Activated CD4-positive, alpha-beta memory T cell treated with anti-CD3 and anti-CD28 coated beads for 36 hours (primary cell): ENCODE measurements at regions not wholly inside any gene's neighbourhood (a gene's known extent, or its start where the extent isn't known, plus 50 kb on each side); places are given as distances from the start of the nearest gene placed in this dataset.

Source experiments
- CTCF ChIA-PET: fragments of 350-600 bp; sonication (Branson Sonifier 250); formaldehyde crosslinking; loops from one replicate; lab custom pipeline; 2021; ENCODE audit warnings: antibody characterized with exemption, inconsistent platforms; lab: Charles Lee
- POLR2A ChIA-PET: fragments of 350-600 bp; sonication (Branson Sonifier 250); formaldehyde crosslinking; loops from one replicate; lab custom pipeline; 2021; ENCODE audit warnings: antibody characterized with exemption; lab: Charles Lee
- DNase-seq: peaks from one replicate; pipeline ENCODE4 v3.0.0-alpha.2; 2020
- H3K27ac Mint-ChIP-seq: one replicate; pipeline ENCODE4 v1.8.0; 2021; ENCODE audit warnings: mixed read lengths
- H3K27me3 Mint-ChIP-seq: one replicate; pipeline ENCODE4 v1.8.0; 2021; ENCODE audit warnings: mixed read lengths
- H3K36me3 Mint-ChIP-seq: one replicate; pipeline ENCODE4 v1.8.0; 2021; ENCODE audit warnings: mixed read lengths
- H3K4me1 Mint-ChIP-seq: one replicate; pipeline ENCODE4 v1.8.0; 2021; ENCODE audit warnings: low read depth, mixed read lengths
- H3K4me3 Mint-ChIP-seq: one replicate; pipeline ENCODE4 v1.8.0; 2021; ENCODE audit warnings: mild to moderate bottlenecking, mixed read lengths
- H3K9me3 Mint-ChIP-seq: one replicate; pipeline ENCODE4 v1.8.0; 2021; ENCODE audit warnings: mixed read lengths
- intact Hi-C: fragments of 100-400 bp; cut with micrococcal nuclease; formaldehyde crosslinking; loops from one replicate; pipeline ENCODE4 v1.15.1; 2023

GRCh38 chr3:55337641-55338180, 149.4 kb downstream of the WNT5A start:
- no peaks in the 10 kb centered on the region for H3K36me3 Mint-ChIP-seq
- H3K27me3 Mint-ChIP-seq: no peaks in the 10 kb centered on the region
- POLR2A ChIA-PET: no interaction called here
- H3K4me1 Mint-ChIP-seq: no peaks in the 10 kb centered on the region
- H3K27ac Mint-ChIP-seq: no peak overlapping the region
- intact Hi-C loops: no loop called here
- no peaks in the 10 kb centered on the region for H3K9me3 Mint-ChIP-seq
- H3K4me3 Mint-ChIP-seq: no peak overlapping the region
- no peak for DNase-seq
- CTCF ChIA-PET: no interaction called here

GRCh38 chr3:55333923-55334322, 153.2 kb downstream of the WNT5A start:
- no peak for DNase-seq
- no peaks in the 10 kb centered on the region for H3K27me3 Mint-ChIP-seq
- intact Hi-C loops: no loop called here
- no peak overlapping the region for H3K4me3 Mint-ChIP-seq
- no peaks in the 10 kb centered on the region for H3K4me1 Mint-ChIP-seq
- H3K36me3 Mint-ChIP-seq: no peaks in the 10 kb centered on the region
- no peak overlapping the region for H3K27ac Mint-ChIP-seq
- CTCF ChIA-PET: interaction anchor here (0.6 kb wide), 1 partner anchor 906 kb away, joined by 3 read pairs; no protein-coding TSS in a partner anchor
- POLR2A ChIA-PET: no interaction called here
- H3K9me3 Mint-ChIP-seq: no peaks in the 10 kb centered on the region

- Mint-ChIP-seq H3K9me3 (no peaks in the 10 kb centered on the region), H3K4me1 (no peaks in the 10 kb centered on the region), H3K36me3 (no peaks in the 10 kb centered on the region), H3K27me3 (no peaks in the 10 kb centered on the region), H3K4me3 (no peak overlapping the region), H3K27ac (no peak overlapping the region)
- ChIA-PET CTCF (no interaction called here), POLR2A (no interaction called here)
- intact Hi-C loops: no loop called here
- DNase-seq: no peak
These were observed 154.1 kb downstream of the WNT5A start for GRCh38 chr3:55333046-55333445.

- Mint-ChIP-seq H3K4me3 (no peak overlapping the region), H3K27ac (no peak overlapping the region), H3K4me1 (no peaks in the 10 kb centered on the region), H3K9me3 (no peaks in the 10 kb centered on the region), H3K36me3 (no peaks in the 10 kb centered on the region), H3K27me3 (no peaks in the 10 kb centered on the region)
- intact Hi-C loops: no loop called here
- ChIA-PET CTCF (no interaction called here), POLR2A (no interaction called here)
- no peak for DNase-seq
These were observed 154.9 kb downstream of the WNT5A start for GRCh38 chr3:55332176-55332575.

- H3K27ac Mint-ChIP-seq: no peak overlapping the region
- H3K36me3 Mint-ChIP-seq: no peaks in the 10 kb centered on the region
- no peak overlapping the region for H3K4me3 Mint-ChIP-seq
- no peak for DNase-seq
- no peaks in the 10 kb centered on the region for H3K27me3 Mint-ChIP-seq
- H3K9me3 Mint-ChIP-seq: no peaks in the 10 kb centered on the region
- intact Hi-C loops: no loop called here
- ChIA-PET POLR2A (no interaction called here), CTCF (no interaction called here)
- H3K4me1 Mint-ChIP-seq: no peaks in the 10 kb centered on the region
These were observed 155.6 kb downstream of the WNT5A start for GRCh38 chr3:55331524-55331923.

GRCh38 chr3:55330756-55331155, 156.3 kb downstream of the WNT5A start:
- DNase-seq: no peak
- Mint-ChIP-seq H3K4me3 (no peak overlapping the region), H3K27me3 (no peaks in the 10 kb centered on the region), H3K9me3 (no peaks in the 10 kb centered on the region), H3K27ac (no peak overlapping the region), H3K4me1 (no peaks in the 10 kb centered on the region), H3K36me3 (no peaks in the 10 kb centered on the region)
- intact Hi-C loops: no loop called here
- ChIA-PET POLR2A (no interaction called here), CTCF (no interaction called here)

- no peak overlapping the region for H3K4me3 Mint-ChIP-seq
- H3K4me1 Mint-ChIP-seq: no peaks in the 10 kb centered on the region
- DNase-seq: no peak
- intact Hi-C loops: no loop called here
- H3K27me3 Mint-ChIP-seq: no peaks in the 10 kb centered on the region
- H3K27ac Mint-ChIP-seq: no peak overlapping the region
- CTCF ChIA-PET: no interaction called here
- H3K36me3 Mint-ChIP-seq: no peaks in the 10 kb centered on the region
- H3K9me3 Mint-ChIP-seq: no peaks in the 10 kb centered on the region
- POLR2A ChIA-PET: no interaction called here
These were observed 156.8 kb downstream of the WNT5A start for GRCh38 chr3:55330355-55330754.

GRCh38 chr3:55329849-55330248, 157.3 kb downstream of the WNT5A start:
- H3K4me3 Mint-ChIP-seq: no peak overlapping the region
- H3K36me3 Mint-ChIP-seq: no peaks in the 10 kb centered on the region
- CTCF ChIA-PET: no interaction called here
- POLR2A ChIA-PET: no interaction called here
- intact Hi-C loops: no loop called here
- no peak overlapping the region for H3K27ac Mint-ChIP-seq
- H3K27me3 Mint-ChIP-seq: no peaks in the 10 kb centered on the region
- H3K4me1 Mint-ChIP-seq: no peaks in the 10 kb centered on the region
- no peaks in the 10 kb centered on the region for H3K9me3 Mint-ChIP-seq
- DNase-seq: no peak

GRCh38 chr3:55327131-55327920, 159.8 kb downstream of the WNT5A start:
- no peak overlapping the region for H3K4me3 Mint-ChIP-seq
- intact Hi-C loops: no loop called here
- no peaks in the 10 kb centered on the region for H3K27me3 Mint-ChIP-seq
- no peaks in the 10 kb centered on the region for H3K4me1 Mint-ChIP-seq
- CTCF ChIA-PET: no interaction called here
- no peak overlapping the region for H3K27ac Mint-ChIP-seq
- DNase-seq: no peak
- POLR2A ChIA-PET: no interaction called here
- H3K36me3 Mint-ChIP-seq: no peaks in the 10 kb centered on the region
- no peaks in the 10 kb centered on the region for H3K9me3 Mint-ChIP-seq

GRCh38 chr3:55322638-55323037, 164.5 kb downstream of the WNT5A start:
- no peaks in the 10 kb centered on the region for H3K36me3 Mint-ChIP-seq
- no peaks in the 10 kb centered on the region for H3K27me3 Mint-ChIP-seq
- DNase-seq: no peak
- ChIA-PET POLR2A (no interaction called here), CTCF (no interaction called here)
- H3K4me3 Mint-ChIP-seq: no peak overlapping the region
- H3K9me3 Mint-ChIP-seq: no peaks in the 10 kb centered on the region
- no peaks in the 10 kb centered on the region for H3K4me1 Mint-ChIP-seq
- no peak overlapping the region for H3K27ac Mint-ChIP-seq
- intact Hi-C loops: no loop called here

- DNase-seq: no peak
- CTCF ChIA-PET: no interaction called here
- H3K27ac Mint-ChIP-seq: no peak overlapping the region
- no peaks in the 10 kb centered on the region for H3K27me3 Mint-ChIP-seq
- H3K4me3 Mint-ChIP-seq: no peak overlapping the region
- no peaks in the 10 kb centered on the region for H3K36me3 Mint-ChIP-seq
- POLR2A ChIA-PET: no interaction called here
- intact Hi-C loops: no loop called here
- H3K4me1 Mint-ChIP-seq: no peaks in the 10 kb centered on the region
- H3K9me3 Mint-ChIP-seq: no peaks in the 10 kb centered on the region
These were observed 166.2 kb downstream of the WNT5A start for GRCh38 chr3:55320928-55321327.

- no peaks in the 10 kb centered on the region for H3K9me3 Mint-ChIP-seq
- no peak overlapping the region for H3K4me3 Mint-ChIP-seq
- no peaks in the 10 kb centered on the region for H3K4me1 Mint-ChIP-seq
- H3K27ac Mint-ChIP-seq: no peak overlapping the region
- ChIA-PET CTCF (no interaction called here), POLR2A (no interaction called here)
- no peaks in the 10 kb centered on the region for H3K27me3 Mint-ChIP-seq
- DNase-seq: no peak
- intact Hi-C loops: no loop called here
- H3K36me3 Mint-ChIP-seq: no peaks in the 10 kb centered on the region
These were observed 171.7 kb downstream of the WNT5A start for GRCh38 chr3:55315396-55315795.

- Mint-ChIP-seq H3K9me3 (no peaks in the 10 kb centered on the region), H3K4me1 (no peaks in the 10 kb centered on the region), H3K27ac (no peak overlapping the region), H3K4me3 (no peak overlapping the region), H3K27me3 (no peaks in the 10 kb centered on the region), H3K36me3 (no peaks in the 10 kb centered on the region)
- ChIA-PET CTCF (no interaction called here), POLR2A (no interaction called here)
- DNase-seq: no peak
- intact Hi-C loops: no loop called here
These were observed 173.4 kb downstream of the WNT5A start for GRCh38 chr3:55313666-55314065.
